ENCODE measurements at regions not wholly inside any gene's neighbourhood (a gene's known extent, or its start where the extent isn't known, plus 50 kb on each side); places are given as distances from the start of the nearest gene placed in this dataset.

DNA sequence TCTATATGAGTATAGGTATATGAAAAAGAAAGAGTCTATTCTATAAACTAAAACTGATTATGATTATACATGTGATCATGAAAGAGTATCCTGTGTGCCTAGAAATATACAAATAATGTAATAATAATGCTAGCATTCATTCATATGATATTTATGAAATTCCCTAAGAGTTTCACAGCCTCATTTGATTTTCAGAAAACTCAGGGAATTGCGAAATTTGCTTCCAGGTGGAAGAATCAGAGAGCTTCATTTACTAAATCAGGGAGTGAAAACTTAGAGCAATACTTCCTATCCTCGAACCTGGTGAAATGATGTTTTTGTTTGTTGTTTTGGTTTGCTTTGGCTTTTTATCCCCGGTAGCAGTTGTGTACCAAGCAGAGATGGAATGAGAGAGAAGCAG, 1105.7 kb upstream of the SLIT2 start:
- no peak for TF ChIP-seq POLR2A (IDR thresholded peaks at IDR 0.05; ENCODE audit: low read length)
- no peak for TF ChIP-seq GATA1 (IDR thresholded peaks at IDR 0.05; ENCODE audit: low read depth, low read length)

All from erythroblast (primary cell).